ENCODE measurements at regions not wholly inside any gene's neighbourhood (a gene's known extent, or its start where the extent isn't known, plus 50 kb on each side); places are given as distances from the start of the nearest gene placed in this dataset.
"Not testable (repeated sequence)": the region's sequence is repeated elsewhere in the genome, so short reads cannot be mapped to it uniquely, and the experiment has no call there.

- H3K9me3 ChIP-seq (ENCODE audit: control insufficient read depth, low read depth, low read length); H3K27ac ChIP-seq (ENCODE audit: low read length); DNase-seq; H3K4me1 ChIP-seq (ENCODE audit: control insufficient read depth, insufficient read depth, low read length); H3K27me3 ChIP-seq (ENCODE audit: control insufficient read depth, insufficient read depth, low read length); H3K36me3 ChIP-seq (ENCODE audit: control insufficient read depth, insufficient read depth, low read length); H3K4me3 ChIP-seq (ENCODE audit: low read length): not testable (repeated sequence)
- no CpG with 5 or more reads among the region's 5 CpGs for WGBS (ENCODE audit: insufficient coverage, low lambda C conversion rate)
Measured at GRCh38 chr12:9543341-9543740, 64.4 kb downstream of the KLRB1 start.

- no CpG with 5 or more reads among the region's 3 CpGs for WGBS (ENCODE audit: insufficient coverage, low lambda C conversion rate)
- H3K27me3 ChIP-seq (ENCODE audit: control insufficient read depth, insufficient read depth, low read length); H3K36me3 ChIP-seq (ENCODE audit: control insufficient read depth, insufficient read depth, low read length); H3K4me3 ChIP-seq (ENCODE audit: low read length); H3K4me1 ChIP-seq (ENCODE audit: control insufficient read depth, insufficient read depth, low read length); H3K27ac ChIP-seq (ENCODE audit: low read length); H3K9me3 ChIP-seq (ENCODE audit: control insufficient read depth, low read depth, low read length): not testable (repeated sequence)
- peak in 1 of 2 donors; percentile 1 for DNase-seq
Measured at GRCh38 chr12:9542827-9543226, 64.9 kb downstream of the KLRB1 start.

- H3K27me3 ChIP-seq (ENCODE audit: control insufficient read depth, insufficient read depth, low read length); DNase-seq; H3K9me3 ChIP-seq (ENCODE audit: control insufficient read depth, low read depth, low read length); H3K27ac ChIP-seq (ENCODE audit: low read length); H3K4me1 ChIP-seq (ENCODE audit: control insufficient read depth, insufficient read depth, low read length); H3K36me3 ChIP-seq (ENCODE audit: control insufficient read depth, insufficient read depth, low read length); H3K4me3 ChIP-seq (ENCODE audit: low read length): not testable (repeated sequence)
- WGBS (ENCODE audit: insufficient coverage, low lambda C conversion rate), result no CpG with 5 or more reads among the region's 1 CpG
Measured at GRCh38 chr12:9515925-9516324, 91.8 kb downstream of the KLRB1 start.

DNA sequence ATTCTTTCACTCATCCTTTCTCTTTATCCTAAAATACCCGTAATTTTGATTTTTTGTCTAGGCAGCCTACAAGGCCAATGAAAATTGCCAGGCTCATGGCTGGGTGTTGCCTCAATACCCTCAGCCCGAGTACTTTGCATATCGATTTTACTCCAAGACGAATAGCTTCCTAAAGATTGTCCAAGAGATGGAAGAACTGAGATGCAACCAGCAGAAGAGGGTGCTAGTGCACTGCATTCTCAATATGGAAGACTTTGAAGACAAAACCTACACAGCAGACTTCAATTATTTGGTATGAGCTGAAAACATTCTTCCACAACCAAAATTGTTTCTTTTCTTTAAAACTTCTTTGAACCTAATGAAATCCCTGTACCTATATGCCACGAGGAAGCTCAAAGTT, 95.0 kb downstream of the KLRB1 start:
- no CpG with 5 or more reads among the region's 5 CpGs for WGBS (ENCODE audit: insufficient coverage, low lambda C conversion rate)
- not testable (repeated sequence) for DNase-seq; H3K9me3 ChIP-seq (ENCODE audit: control insufficient read depth, low read depth, low read length)

DNA sequence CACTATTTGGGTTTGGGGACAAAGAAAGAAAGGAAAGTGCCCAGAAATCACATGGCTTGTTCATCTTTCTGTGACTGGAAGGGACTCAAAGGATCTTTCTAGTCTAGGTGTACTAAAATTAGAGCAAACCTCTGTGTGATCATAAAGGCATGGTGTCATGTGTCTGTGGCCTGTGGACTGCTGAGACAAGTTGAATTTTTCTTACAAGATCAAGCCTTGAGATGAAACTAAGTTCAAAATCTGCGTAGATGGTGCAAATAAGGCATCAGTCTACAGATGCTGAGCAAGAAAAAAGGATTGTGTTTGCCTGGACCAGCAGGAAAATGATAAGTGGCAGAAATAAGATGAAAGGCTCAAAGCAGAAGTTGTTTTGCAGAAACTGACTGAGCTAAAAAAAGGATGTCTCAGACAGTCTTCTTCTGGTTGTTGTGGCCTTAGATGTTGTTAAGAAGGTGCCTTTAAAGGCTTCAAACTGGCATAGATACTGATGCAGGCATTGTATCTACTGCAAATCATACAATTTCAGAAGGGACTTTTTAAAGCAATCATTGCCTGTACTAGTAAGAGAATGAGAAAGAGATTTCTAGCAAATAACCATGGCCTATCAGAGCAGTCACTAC, 97.2 kb downstream of the KLRB1 start:
- not testable (repeated sequence) for H3K27ac ChIP-seq (ENCODE audit: low read length); H3K4me1 ChIP-seq (ENCODE audit: control insufficient read depth, insufficient read depth, low read length); H3K27me3 ChIP-seq (ENCODE audit: control insufficient read depth, insufficient read depth, low read length); H3K9me3 ChIP-seq (ENCODE audit: control insufficient read depth, low read depth, low read length); H3K36me3 ChIP-seq (ENCODE audit: control insufficient read depth, insufficient read depth, low read length); DNase-seq; H3K4me3 ChIP-seq (ENCODE audit: low read length)
- WGBS (ENCODE audit: insufficient coverage, low lambda C conversion rate), result no CpG with 5 or more reads among the region's 1 CpG

More for the DNA sequence above, 95.0 kb downstream of the KLRB1 start:
- H3K4me3 ChIP-seq (ENCODE audit: low read length); H3K4me1 ChIP-seq (ENCODE audit: control insufficient read depth, insufficient read depth, low read length); H3K27me3 ChIP-seq (ENCODE audit: control insufficient read depth, insufficient read depth, low read length); H3K27ac ChIP-seq (ENCODE audit: low read length); H3K36me3 ChIP-seq (ENCODE audit: control insufficient read depth, insufficient read depth, low read length): not testable (repeated sequence)

DNA sequence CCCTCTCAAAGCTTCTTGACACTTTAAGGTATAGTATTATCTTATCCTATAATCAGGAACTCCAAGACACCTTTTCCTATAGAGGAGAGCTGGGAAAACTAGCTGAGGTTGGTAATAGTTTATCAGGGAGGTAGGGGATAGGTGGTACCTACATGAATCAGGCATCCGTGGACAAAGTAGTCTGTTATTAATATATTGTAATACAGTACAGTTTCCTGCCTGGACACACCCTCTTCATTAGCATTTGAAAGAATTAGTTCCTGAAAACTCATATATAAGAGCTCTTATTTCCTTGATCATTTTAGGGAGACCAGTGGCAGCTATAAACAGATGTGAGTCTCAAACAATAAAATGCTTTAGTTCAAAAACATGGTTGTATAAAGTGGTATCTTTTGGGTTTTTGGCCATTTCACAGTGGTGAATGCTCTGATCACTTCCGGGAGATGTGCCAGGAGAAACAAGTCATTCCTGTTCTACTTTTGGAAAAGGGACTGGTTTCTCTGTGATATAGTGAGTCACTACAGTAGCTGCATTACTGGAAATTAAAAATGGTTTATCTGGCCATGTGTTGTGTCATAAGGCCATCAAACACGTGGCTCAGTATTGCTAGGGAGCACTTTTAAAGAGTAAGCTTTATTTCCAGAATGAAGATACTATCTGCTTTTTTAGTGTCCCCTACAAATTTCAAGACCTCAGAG, 98.1 kb downstream of the KLRB1 start:
- H3K27me3 ChIP-seq (ENCODE audit: control insufficient read depth, insufficient read depth, low read length), result no peaks in the 10 kb centered on the region
- no peak overlapping the region for H3K27ac ChIP-seq (ENCODE audit: low read length)
- H3K36me3 ChIP-seq (ENCODE audit: control insufficient read depth, insufficient read depth, low read length), result no peaks in the 10 kb centered on the region
- H3K4me3 ChIP-seq (ENCODE audit: low read length), result no peak overlapping the region
- no peaks in the 10 kb centered on the region for H3K9me3 ChIP-seq (ENCODE audit: control insufficient read depth, low read depth, low read length)
- WGBS (ENCODE audit: insufficient coverage, low lambda C conversion rate), result 100% methylated on average over 1 of the region's 3 CpGs
- H3K4me1 ChIP-seq (ENCODE audit: control insufficient read depth, insufficient read depth, low read length), result no peaks in the 10 kb centered on the region
- DNase-seq, result no peak

GRCh38 chr12:9506746-9507145, 101.0 kb downstream of the KLRB1 start:
- Histone ChIP-seq H3K27me3 (ENCODE audit: control insufficient read depth, insufficient read depth, low read length) (no peaks in the 10 kb centered on the region), H3K4me1 (ENCODE audit: control insufficient read depth, insufficient read depth, low read length) (no peaks in the 10 kb centered on the region), H3K9me3 (ENCODE audit: control insufficient read depth, low read depth, low read length) (no peaks in the 10 kb centered on the region), H3K4me3 (ENCODE audit: low read length) (no peak overlapping the region), H3K36me3 (ENCODE audit: control insufficient read depth, insufficient read depth, low read length) (no peaks in the 10 kb centered on the region), H3K27ac (ENCODE audit: low read length) (no peak overlapping the region)
- no CpG with 5 or more reads among the region's 1 CpG for WGBS (ENCODE audit: insufficient coverage, low lambda C conversion rate)
- DNase-seq, result no peak

DNA sequence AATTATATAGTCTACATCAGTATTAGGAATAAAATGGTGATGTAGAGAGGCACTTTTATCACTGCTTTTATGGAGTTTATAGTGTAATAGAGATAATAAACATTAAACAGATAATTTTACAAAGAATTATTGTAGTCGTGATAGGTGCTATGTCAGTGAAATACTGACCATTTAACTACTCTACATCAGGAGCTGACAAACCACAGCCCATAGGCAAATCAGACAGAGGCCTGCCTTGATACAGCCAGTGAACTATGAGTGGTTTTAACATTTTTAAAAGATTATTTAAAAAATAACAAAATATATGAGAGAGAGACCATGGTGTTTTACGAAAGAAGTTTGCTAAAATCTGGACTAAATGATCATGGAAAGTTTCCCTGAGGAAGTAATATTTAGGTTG, 104.3 kb downstream of the KLRB1 start:
- H3K4me1 ChIP-seq (ENCODE audit: control insufficient read depth, insufficient read depth, low read length); H3K27ac ChIP-seq (ENCODE audit: low read length); DNase-seq; H3K27me3 ChIP-seq (ENCODE audit: control insufficient read depth, insufficient read depth, low read length); H3K36me3 ChIP-seq (ENCODE audit: control insufficient read depth, insufficient read depth, low read length); H3K4me3 ChIP-seq (ENCODE audit: low read length); H3K9me3 ChIP-seq (ENCODE audit: control insufficient read depth, low read depth, low read length): not testable (repeated sequence)
- no CpG with 5 or more reads among the region's 2 CpGs for WGBS (ENCODE audit: insufficient coverage, low lambda C conversion rate)

DNA sequence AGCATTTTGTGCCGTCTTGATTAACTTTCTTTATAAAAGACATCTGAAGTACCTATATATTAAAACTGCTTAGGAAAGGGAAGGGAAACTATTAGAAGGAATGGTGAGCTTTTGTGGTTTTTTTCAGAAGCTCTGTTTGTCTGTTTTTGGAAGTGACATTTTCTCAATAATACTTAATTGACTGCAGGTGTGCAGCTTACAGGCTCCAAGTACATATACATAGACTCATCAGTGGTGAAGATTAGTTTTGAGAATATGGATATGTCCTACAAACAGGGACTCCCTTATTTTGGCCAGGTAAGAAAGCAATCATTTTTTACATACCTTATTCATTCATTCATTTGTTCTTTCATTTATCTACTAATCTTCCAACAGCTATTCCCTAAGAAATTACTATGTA, 104.9 kb downstream of the KLRB1 start:
- WGBS (ENCODE audit: insufficient coverage, low lambda C conversion rate), result no CpG with 5 or more reads among the region's 1 CpG

GRCh38 chr12:9493325-9493724, 114.4 kb downstream of the KLRB1 start:
- H3K4me3 ChIP-seq (ENCODE audit: low read length), result not testable (repeated sequence)

More for the DNA sequence above, 104.9 kb downstream of the KLRB1 start:
- not testable (repeated sequence) for H3K36me3 ChIP-seq (ENCODE audit: control insufficient read depth, insufficient read depth, low read length); H3K4me3 ChIP-seq (ENCODE audit: low read length); H3K4me1 ChIP-seq (ENCODE audit: control insufficient read depth, insufficient read depth, low read length); H3K27me3 ChIP-seq (ENCODE audit: control insufficient read depth, insufficient read depth, low read length); DNase-seq; H3K9me3 ChIP-seq (ENCODE audit: control insufficient read depth, low read depth, low read length); H3K27ac ChIP-seq (ENCODE audit: low read length)

DNA sequence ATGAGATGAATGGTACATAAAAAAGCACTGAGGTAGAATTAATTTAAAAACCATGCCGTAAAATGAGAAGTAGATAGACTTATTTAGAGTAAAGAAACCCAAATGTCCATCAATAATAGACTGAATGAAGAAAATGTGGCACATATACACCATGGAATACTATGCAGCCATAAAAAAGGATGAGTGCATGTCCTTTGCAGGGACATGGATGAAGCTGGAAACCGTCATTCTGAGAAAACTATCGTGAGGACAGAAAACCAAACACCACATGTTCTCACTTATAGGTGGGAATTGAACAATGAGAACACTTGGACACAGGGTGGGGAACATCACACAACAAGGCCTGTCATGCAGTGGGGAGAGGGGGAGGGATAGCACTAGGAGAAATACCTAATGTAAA, 126.4 kb downstream of the KLRB1 start:
- not testable (repeated sequence) for H3K36me3 ChIP-seq (ENCODE audit: control insufficient read depth, insufficient read depth, low read length); H3K9me3 ChIP-seq (ENCODE audit: control insufficient read depth, low read depth, low read length); H3K4me3 ChIP-seq (ENCODE audit: low read length); H3K4me1 ChIP-seq (ENCODE audit: control insufficient read depth, insufficient read depth, low read length); H3K27me3 ChIP-seq (ENCODE audit: control insufficient read depth, insufficient read depth, low read length); H3K27ac ChIP-seq (ENCODE audit: low read length); DNase-seq
- WGBS (ENCODE audit: insufficient coverage, low lambda C conversion rate), result no CpG with 5 or more reads among the region's 3 CpGs

More at GRCh38 chr12:9493325-9493724, 114.4 kb downstream of the KLRB1 start:
- H3K27me3 ChIP-seq (ENCODE audit: control insufficient read depth, insufficient read depth, low read length); H3K36me3 ChIP-seq (ENCODE audit: control insufficient read depth, insufficient read depth, low read length); H3K4me1 ChIP-seq (ENCODE audit: control insufficient read depth, insufficient read depth, low read length); DNase-seq; H3K9me3 ChIP-seq (ENCODE audit: control insufficient read depth, low read depth, low read length); H3K27ac ChIP-seq (ENCODE audit: low read length): not testable (repeated sequence)

Data from large intestine (tissue), 3 donors.